TTC549 (cell line): ENCODE measurements at regions not wholly inside any gene's neighbourhood (a gene's known extent, or its start where the extent isn't known, plus 50 kb on each side); places are given as distances from the start of the nearest gene placed in this dataset.

Source experiments
- FAIRE-seq: peaks from 2 replicates; lab custom pipeline; 2012; peaks lifted over from hg19 to GRCh38; lab: Jason Lieb, UNC

DNA sequence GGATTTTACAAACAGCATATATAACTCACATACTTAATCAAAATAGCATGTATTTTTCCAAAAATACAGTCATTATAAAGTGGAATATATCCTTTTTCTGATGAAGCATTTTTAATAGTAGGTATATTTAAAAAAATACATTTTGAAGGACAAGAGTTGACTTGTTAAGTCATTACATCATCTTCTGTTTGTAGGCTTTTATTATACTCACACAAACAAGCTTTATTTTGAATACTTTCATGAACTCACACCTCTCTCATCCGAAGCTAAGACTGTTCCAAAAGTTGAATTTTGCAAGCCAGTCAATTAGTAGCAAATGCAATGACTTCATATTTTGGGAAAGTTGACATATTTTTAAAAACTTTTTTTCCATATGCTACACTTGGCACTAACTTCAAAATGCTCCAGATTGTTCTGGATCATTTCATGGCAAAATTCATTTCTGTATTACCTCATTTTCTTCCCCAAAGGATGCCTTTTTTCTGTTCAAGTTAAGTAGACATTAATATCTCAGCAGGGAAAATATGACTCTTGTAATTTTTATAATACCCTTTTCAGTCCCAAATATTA, 68.5 kb upstream of the WDR75 start:
- FAIRE-seq, result no peak

DNA sequence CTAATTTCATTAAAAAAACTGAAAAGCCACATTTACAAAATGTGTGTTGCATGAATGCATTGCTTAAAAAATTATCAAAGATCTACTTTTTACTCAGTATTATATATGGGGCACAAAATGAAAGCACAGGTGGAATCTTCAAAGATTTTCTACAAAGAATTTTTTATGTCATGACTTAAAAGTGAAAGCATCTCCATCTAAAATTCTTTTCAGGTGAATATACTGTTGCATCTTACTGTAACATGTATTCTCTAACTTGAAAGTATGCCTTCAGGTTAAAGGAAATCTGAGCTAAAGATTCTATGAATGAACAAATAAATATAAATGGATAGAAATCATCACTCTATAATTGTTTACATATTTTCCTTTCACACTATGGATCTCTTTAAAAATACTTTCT, 66.8 kb upstream of the WDR75 start:
- FAIRE-seq, result peak; percentile 79

DNA sequence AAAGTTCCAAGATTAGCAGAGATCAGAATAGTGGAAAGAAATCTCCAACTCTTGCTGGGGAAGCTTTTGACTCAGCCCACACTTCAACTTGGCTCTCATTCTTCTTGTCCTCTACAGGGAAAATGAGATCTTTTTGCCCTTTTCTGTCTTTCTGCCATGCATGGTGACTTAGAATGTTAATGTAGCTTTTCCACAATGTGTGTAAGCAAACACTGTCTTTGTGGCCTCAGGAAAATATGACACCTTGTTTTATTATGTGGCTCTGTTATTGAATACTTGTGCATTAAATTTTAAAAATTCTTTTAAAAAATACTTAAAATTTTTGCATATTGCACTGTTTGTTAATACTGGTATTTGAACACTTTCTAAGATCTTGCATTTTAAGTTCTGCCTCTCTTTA, 65.4 kb upstream of the WDR75 start:
- no peak for FAIRE-seq

DNA sequence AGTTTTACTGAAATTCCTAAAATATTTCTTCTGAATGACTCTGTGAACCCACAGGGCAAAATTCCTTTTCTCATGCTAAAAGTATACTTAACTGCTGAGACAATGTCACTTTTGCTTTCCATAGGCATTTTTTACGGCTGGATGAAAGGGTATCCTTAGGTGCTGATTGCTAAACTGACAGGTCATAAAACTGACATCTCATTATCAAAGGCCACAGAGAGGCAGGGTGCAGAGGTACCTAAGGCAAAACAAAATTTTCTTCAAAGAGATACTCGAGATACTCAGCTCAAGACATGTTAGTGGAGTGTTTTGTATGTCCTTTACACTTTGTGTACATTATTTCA, 62.0 kb upstream of the WDR75 start:
- peak; percentile 99 for FAIRE-seq

DNA sequence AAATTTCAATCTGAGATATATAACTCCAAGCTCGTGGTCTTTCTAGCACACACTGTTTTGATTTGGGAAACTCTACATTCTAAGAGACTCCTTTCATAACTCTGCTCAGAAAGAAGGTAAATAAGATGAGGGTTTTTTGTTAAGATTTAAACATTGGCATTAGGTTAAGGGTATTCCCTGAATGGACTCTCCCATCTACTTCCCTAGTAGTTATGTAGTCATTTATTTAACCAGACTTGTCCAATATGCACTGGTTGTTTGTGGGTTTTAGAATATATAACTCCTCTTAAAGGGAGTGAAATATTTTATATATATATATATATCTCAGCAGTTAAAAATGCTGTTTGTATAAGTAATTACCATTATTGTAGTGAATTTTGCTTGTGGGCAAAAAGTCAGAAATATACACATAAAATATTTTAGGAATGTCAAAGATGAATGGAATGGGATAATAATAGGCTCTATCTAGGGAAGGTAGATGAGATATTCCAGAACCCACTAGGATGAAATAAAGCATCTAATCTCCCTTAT, 61.5 kb upstream of the WDR75 start:
- FAIRE-seq, result no peak

DNA sequence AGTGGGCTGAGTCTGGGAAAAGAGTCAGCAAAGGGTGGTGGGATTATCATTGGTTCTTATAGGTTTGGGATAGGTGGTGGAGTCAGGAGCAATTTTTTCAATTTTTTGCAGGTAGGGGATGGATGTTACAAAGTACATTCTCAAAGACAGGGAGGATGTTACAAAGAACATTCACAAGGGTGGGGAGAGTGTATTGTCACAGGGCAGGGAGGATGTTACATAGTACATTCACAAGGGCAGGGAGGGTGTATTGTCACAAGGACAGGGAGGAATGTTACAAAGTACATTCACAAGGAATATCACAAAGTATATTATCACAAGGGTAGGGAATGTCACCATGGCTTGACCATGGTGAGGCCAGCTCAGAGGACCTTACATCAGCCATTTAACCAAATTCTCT, 58.6 kb upstream of the WDR75 start:
- FAIRE-seq, result no peak

DNA sequence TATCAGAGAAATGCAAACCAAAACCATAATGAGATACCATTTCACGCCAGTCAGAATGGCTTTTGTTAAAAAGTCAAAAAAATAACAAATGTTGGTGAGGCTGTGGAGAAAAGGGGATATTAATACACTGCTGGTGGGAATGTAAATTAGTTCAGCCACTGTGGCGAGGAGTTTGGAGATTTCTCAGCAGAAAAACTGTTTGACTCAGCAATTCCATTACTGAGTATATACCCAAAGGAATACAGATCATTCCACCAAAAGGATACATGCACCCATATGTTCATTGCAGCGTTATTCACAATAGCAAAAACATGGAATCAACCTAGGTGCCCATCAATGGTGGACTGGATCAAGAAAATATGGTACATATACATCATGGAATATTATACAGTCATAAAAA, 54.5 kb upstream of the WDR75 start:
- no peak for FAIRE-seq

DNA sequence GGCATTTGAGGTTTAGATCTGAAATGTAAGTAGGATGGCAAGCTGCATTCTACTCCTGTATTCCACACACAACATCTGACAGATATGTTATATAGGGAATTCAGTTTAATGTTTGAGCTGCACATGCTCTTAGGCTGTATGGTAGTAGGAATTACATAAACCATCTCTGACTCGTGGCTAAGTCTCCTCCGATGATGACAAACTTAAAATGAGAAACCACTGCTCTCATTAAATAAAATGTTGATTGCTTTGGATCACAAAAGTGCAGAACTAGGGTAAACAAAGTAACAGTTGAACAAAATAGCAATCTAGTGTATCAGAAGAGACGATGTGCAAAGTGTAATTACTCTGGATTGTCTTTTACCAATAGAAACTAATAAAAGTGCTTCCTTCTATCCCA, 50.1 kb upstream of the WDR75 start:
- no peak for FAIRE-seq
